Natural killer cell (primary cell): ENCODE measurements at regions not wholly inside any gene's neighbourhood (a gene's known extent, or its start where the extent isn't known, plus 50 kb on each side); places are given as distances from the start of the nearest gene placed in this dataset.

Source experiments
- ATAC-seq, 3 donors: fragments of 150-1000 bp in 2 of 3; fragments of 200-7000 bp in 1 of 3; cut with Tn5 transposase; 1 replicate in 1 of 3; 2 replicates in 2 of 3; pipeline ENCODE4 v1.10.0; 2021; ENCODE audit warnings: mild to moderate bottlenecking in 2 of 3, moderate library complexity in 2 of 3
- DNase-seq, 2 donors: peaks; one replicate each; pipeline versions ENCODE4 v3.0.0 to v3.0.0-alpha.2; 2013 to 2021; ENCODE audit warnings: mixed read lengths in 1 of 2
- H3K27ac ChIP-seq: one replicate; pipeline ENCODE4 v1.5.1; 2013; ENCODE audit warnings: mild to moderate bottlenecking, low read length
- H3K27me3 ChIP-seq: one replicate; pipeline ENCODE4 v1.6.1; 2013; ENCODE audit warnings: low read length; ENCODE audit not compliant: control insufficient read depth, insufficient read depth
- H3K36me3 ChIP-seq: one replicate; pipeline ENCODE4 v1.6.1; 2013; ENCODE audit warnings: low read length; ENCODE audit not compliant: control insufficient read depth, insufficient read depth
- H3K4me1 ChIP-seq: one replicate; pipeline ENCODE4 v1.6.1; 2013; ENCODE audit warnings: low read length; ENCODE audit not compliant: control insufficient read depth, insufficient read depth
- H3K4me3 ChIP-seq: one replicate; pipeline ENCODE4 v1.5.1; 2013; ENCODE audit warnings: low read length
- H3K9me3 ChIP-seq: one replicate; pipeline ENCODE4 v1.6.1; 2013; ENCODE audit warnings: low read length; ENCODE audit not compliant: control insufficient read depth, insufficient read depth
- H3K27ac Mint-ChIP-seq, 2 donors: one replicate each; pipeline ENCODE4 v1.8.0; 2022; ENCODE audit warnings: mild to moderate bottlenecking in 2 of 2, mixed read lengths in 2 of 2, moderate library complexity in 1 of 2
- H3K27me3 Mint-ChIP-seq, 2 donors: one replicate each; pipeline ENCODE4 v1.8.0; 2022; ENCODE audit warnings: low read depth in 2 of 2, mixed read lengths in 2 of 2
- H3K36me3 Mint-ChIP-seq: one replicate; pipeline ENCODE4 v1.8.0; 2022; ENCODE audit warnings: mixed read lengths
- H3K4me1 Mint-ChIP-seq, 2 donors: one replicate each; pipeline ENCODE4 v1.8.0; 2022; ENCODE audit warnings: mixed read lengths in 2 of 2
- H3K4me3 Mint-ChIP-seq: one replicate; pipeline ENCODE4 v1.8.0; 2022; ENCODE audit warnings: mild to moderate bottlenecking, moderate library complexity, mixed read lengths
- H3K9me3 Mint-ChIP-seq, 2 donors: one replicate each; pipeline ENCODE4 v1.8.0; 2022; ENCODE audit warnings: mixed read lengths in 2 of 2
- WGBS: methylation state at CpG from one replicate; pipeline ENCODE4 v1.1.7; 2013; ENCODE audit warnings: missing lambda C conversion rate; ENCODE audit not compliant: insufficient coverage; 5-methylcytosine and 5-hydroxymethylcytosine counted together
- intact Hi-C: fragments of 100-400 bp; cut with micrococcal nuclease; formaldehyde crosslinking; loops from one replicate; pipeline ENCODE4 v1.14.2; 2022
- TF ChIP-seq, protein P1 (sequence below): fragments of 200-600 bp; IDR thresholded peaks from one replicate; pipeline ENCODE4 v1.8.0; 2022; ENCODE audit warnings: antibody characterized with exemption

DNA sequence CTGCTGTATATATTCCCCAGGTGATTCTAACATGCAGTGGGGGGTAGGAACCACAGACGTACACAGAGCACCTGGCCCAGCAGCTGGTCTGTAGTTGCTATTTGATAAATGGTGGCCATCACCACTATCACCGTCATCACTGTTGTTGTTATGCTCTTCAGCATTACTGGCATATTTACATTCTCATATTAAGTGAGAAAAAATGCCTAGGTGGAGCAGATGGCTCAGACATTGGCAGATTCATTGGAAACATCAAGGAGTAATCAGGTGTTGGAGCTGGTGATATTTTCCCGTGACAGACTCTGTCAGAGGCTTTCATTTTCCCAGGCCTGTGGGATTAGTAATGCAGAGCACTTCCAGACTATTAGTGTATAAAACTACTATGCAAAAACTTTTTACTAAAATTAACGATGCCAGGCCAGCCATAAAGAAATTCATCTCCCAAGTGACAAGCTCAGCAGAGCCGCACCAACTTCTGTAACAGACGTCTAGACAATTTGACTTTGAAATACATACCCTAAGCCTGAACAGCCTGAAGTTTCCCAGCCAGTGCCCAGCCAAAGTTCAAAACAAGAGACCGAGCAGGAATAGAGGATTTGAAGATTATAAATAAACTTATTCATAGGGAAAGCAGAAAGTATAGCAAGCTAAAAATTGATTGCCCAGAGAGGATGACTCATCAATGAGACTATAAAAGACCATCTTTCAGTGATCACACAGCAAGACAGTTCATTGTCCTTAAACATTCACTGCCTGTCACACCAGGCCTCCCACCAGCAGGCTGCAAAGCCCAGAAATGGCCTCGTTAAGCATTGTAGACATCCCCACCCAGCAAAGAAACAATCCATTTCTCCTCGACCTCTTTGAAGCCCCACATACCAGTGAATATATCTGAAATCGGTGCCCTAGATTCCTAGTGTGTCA, 247.4 kb upstream of the CHAC2 start:
- DNase-seq (no peak), ATAC-seq (no peak)
- Histone ChIP-seq H3K9me3 (no peaks in the 10 kb centered on the region), H3K27me3 (no peaks in the 10 kb centered on the region), H3K4me3 (no peak overlapping the region), H3K36me3 (no peaks in the 10 kb centered on the region), H3K27ac (no peak overlapping the region), H3K4me1 (no peaks in the 10 kb centered on the region)
- 84% methylated on average over 10 of the region's 10 CpGs for WGBS
- H3K9me3 Mint-ChIP-seq, result peaks cover 0 to 2% of the 10 kb centered on the region in 2 donors
- no peak overlapping the region for H3K4me3 Mint-ChIP-seq
- H3K27ac Mint-ChIP-seq, result no peak overlapping the region
- H3K36me3 Mint-ChIP-seq, result no peaks in the 10 kb centered on the region
- TF ChIP-seq, protein P1, sequence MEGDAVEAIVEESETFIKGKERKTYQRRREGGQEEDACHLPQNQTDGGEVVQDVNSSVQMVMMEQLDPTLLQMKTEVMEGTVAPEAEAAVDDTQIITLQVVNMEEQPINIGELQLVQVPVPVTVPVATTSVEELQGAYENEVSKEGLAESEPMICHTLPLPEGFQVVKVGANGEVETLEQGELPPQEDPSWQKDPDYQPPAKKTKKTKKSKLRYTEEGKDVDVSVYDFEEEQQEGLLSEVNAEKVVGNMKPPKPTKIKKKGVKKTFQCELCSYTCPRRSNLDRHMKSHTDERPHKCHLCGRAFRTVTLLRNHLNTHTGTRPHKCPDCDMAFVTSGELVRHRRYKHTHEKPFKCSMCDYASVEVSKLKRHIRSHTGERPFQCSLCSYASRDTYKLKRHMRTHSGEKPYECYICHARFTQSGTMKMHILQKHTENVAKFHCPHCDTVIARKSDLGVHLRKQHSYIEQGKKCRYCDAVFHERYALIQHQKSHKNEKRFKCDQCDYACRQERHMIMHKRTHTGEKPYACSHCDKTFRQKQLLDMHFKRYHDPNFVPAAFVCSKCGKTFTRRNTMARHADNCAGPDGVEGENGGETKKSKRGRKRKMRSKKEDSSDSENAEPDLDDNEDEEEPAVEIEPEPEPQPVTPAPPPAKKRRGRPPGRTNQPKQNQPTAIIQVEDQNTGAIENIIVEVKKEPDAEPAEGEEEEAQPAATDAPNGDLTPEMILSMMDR, result no peak
- no peaks in the 10 kb centered on the region for H3K27me3 Mint-ChIP-seq
- no peaks in the 10 kb centered on the region for H3K4me1 Mint-ChIP-seq
- intact Hi-C loops, result no loop called here

DNA sequence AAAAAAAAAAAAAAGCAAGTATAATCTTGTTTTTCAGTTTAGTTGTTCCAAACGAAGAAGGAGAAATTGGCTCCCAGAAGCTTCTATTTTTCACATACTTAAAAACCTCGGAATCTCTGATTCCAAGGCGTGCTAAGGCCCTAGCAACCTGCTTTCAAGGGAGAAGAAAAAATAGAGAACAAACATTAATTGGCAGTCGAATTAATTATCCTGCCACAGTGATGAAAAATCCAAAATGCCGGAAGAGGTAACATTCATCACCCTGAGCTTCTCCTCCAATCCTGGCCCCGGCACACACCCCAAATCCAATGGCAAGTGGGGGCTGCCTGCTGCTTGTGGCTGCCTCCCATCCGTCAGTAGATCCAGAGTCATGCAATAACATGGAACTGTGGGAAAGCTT, 250.2 kb upstream of the CHAC2 start:
- intact Hi-C loops, result no loop called here
- DNase-seq (no peak), ATAC-seq (no peak)
- TF ChIP-seq, protein P1, result no peak
- H3K4me3 Mint-ChIP-seq, result no peak overlapping the region
- no peaks in the 10 kb centered on the region for H3K4me1 Mint-ChIP-seq
- H3K9me3 ChIP-seq, result no peaks in the 10 kb centered on the region
- WGBS, result 84% methylated on average over 7 of the region's 7 CpGs
- H3K27ac ChIP-seq, result no peak overlapping the region
- no peaks in the 10 kb centered on the region for H3K36me3 Mint-ChIP-seq
- H3K27me3 Mint-ChIP-seq, result no peaks in the 10 kb centered on the region
- no peaks in the 10 kb centered on the region for H3K36me3 ChIP-seq
- H3K27ac Mint-ChIP-seq, result no peak overlapping the region
- H3K9me3 Mint-ChIP-seq, result no peaks in the 10 kb centered on the region
- H3K27me3 ChIP-seq, result no peaks in the 10 kb centered on the region
- no peak overlapping the region for H3K4me3 ChIP-seq
- H3K4me1 ChIP-seq, result no peaks in the 10 kb centered on the region

DNA sequence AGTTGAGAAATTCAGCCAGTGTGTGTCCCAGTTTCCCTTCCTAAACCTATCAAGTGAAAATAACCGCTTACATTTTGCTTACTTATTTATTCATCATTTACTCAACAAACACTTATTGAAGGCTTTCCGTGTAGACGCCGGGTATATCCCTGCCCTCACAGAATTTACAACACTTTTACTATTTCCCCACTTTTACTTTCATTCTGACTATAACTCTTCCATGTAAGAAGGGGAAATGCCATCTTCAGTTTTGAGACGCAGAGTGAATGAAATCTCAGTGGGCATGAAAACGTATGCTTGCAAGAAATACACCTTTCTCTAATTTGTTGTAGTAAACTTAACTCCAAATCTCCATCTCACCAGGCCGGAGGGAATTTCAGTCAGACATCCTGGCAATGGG, 251.0 kb upstream of the CHAC2 start:
- Mint-ChIP-seq H3K9me3 (no peaks in the 10 kb centered on the region), H3K36me3 (no peaks in the 10 kb centered on the region), H3K4me3 (no peak overlapping the region), H3K27ac (no peak overlapping the region), H3K27me3 (no peaks in the 10 kb centered on the region), H3K4me1 (no peaks in the 10 kb centered on the region)
- H3K4me3 ChIP-seq, result no peak overlapping the region
- H3K4me1 ChIP-seq, result no peaks in the 10 kb centered on the region
- TF ChIP-seq, protein P1, result no peak
- H3K27ac ChIP-seq, result no peak overlapping the region
- DNase-seq (no peak), ATAC-seq (no peak)
- 79% methylated on average over 7 of the region's 7 CpGs for WGBS
- H3K36me3 ChIP-seq, result no peaks in the 10 kb centered on the region
- intact Hi-C loops, result no loop called here
- no peaks in the 10 kb centered on the region for H3K27me3 ChIP-seq
- no peaks in the 10 kb centered on the region for H3K9me3 ChIP-seq
